Lower leg skin (tissue), 3 donors: ENCODE measurements at regions not wholly inside any gene's neighbourhood (a gene's known extent, or its start where the extent isn't known, plus 50 kb on each side); places are given as distances from the start of the nearest gene placed in this dataset.

Experiments
- CTCF ChIP-seq, 3 donors: fragments of 450-650 bp; IDR thresholded peaks; one replicate each; pipeline ENCODE4 v1.5.1; 2016; ENCODE audit warnings: antibody characterized with exemption in 3 of 3, mild to moderate bottlenecking in 3 of 3, moderate library complexity in 2 of 3
- POLR2A ChIP-seq, 2 donors: fragments of 450-650 bp; IDR thresholded peaks; one replicate each; pipeline ENCODE4 v1.6.1; 2016 to 2017; ENCODE audit warnings: antibody characterized with exemption in 2 of 2, mild to moderate bottlenecking in 1 of 2, moderate library complexity in 1 of 2

- no peak for TF ChIP-seq CTCF (IDR thresholded peaks at IDR 0.05)
- no peak for TF ChIP-seq POLR2A (IDR thresholded peaks at IDR 0.05)
Measured at GRCh38 chr12:126337556-126338441, 1272.6 kb downstream of the AACS start.
